ENCODE measurements at regions not wholly inside any gene's neighbourhood (a gene's known extent, or its start where the extent isn't known, plus 50 kb on each side); places are given as distances from the start of the nearest gene placed in this dataset.

DNA sequence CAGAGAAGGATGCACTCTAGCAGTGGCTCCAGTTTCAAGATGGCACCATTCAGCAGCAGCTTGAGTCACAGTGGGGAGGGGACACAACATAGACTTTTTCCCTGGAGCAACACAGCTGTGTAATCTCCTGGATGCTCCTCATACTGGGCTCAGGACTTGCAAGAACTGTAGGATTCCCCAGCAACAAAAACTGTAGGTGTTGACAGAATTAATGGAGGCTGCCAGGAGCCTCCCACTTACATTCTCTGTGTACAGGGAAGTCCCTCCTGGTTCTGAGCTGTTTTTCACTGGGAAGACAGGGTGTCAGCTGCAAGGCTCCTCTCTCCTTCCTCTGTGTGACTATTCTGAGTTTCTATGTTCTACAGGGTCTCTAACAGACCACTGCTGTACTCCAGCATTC, 217.9 kb downstream of the KIF21A start:
- no peak for TF ChIP-seq CTCF (IDR thresholded peaks at IDR 0.05; ENCODE audit: low read depth, low read length, missing input control)
- TF ChIP-seq, protein P1, sequence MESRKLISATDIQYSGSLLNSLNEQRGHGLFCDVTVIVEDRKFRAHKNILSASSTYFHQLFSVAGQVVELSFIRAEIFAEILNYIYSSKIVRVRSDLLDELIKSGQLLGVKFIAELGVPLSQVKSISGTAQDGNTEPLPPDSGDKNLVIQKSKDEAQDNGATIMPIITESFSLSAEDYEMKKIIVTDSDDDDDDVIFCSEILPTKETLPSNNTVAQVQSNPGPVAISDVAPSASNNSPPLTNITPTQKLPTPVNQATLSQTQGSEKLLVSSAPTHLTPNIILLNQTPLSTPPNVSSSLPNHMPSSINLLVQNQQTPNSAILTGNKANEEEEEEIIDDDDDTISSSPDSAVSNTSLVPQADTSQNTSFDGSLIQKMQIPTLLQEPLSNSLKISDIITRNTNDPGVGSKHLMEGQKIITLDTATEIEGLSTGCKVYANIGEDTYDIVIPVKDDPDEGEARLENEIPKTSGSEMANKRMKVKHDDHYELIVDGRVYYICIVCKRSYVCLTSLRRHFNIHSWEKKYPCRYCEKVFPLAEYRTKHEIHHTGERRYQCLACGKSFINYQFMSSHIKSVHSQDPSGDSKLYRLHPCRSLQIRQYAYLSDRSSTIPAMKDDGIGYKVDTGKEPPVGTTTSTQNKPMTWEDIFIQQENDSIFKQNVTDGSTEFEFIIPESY (IDR thresholded peaks at IDR 0.05) = no peak

Measured in liver (tissue), 2 donors.